ENCODE measurements at regions not wholly inside any gene's neighbourhood (a gene's known extent, or its start where the extent isn't known, plus 50 kb on each side); places are given as distances from the start of the nearest gene placed in this dataset.

DNA sequence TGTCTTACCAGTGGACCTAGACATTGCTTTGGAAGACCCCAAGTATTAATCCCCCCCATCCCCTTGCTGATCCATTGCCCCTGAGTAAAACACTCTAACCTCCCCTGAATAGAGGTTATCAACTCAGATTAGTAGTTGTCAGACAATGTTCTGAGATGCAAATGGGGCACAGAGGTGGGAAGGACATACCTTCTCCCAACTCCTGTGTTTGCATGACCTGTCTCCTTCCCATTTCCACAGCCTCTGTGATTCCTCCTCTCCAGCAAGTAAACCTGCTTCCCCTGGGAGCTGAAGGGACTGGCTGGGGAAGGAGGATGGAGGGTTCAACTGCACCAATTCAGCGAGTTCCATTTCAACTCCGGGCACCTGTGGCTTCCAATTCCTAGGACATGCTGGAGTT lies 199.8 kb upstream of the SASH1 start:
- TF ChIP-seq CTCF (IDR thresholded peaks at IDR 0.05) (no peak), POLR2A (IDR thresholded peaks at IDR 0.05) (no peak), EP300 (IDR thresholded peaks at IDR 0.05) (no peak)

All from tibial nerve (tissue), 4 donors.